ENCODE measurements at regions not wholly inside any gene's neighbourhood (a gene's known extent, or its start where the extent isn't known, plus 50 kb on each side); places are given as distances from the start of the nearest gene placed in this dataset.

DNA sequence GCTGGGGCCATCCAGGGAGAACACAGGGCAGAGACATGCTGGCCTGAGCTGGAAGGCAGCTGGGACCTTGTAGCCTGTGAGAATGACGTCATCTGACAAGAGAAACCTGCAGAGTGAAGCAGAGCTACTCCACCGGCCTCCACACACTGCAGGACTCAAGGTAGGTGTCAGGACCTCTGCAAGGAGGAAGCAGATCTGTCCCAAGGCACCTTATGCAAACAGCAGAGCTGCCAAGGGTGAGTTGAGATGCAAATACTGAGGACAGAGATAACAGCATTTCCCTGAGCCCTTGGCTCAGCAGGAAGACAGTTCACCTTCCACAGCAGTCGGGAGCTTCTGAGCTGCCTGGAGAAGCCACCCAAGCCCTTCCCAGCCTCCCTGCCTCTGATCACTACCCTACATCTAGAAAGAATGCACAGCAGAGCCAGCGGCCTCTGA, 51.9 kb upstream of the IGSF9B start:
- DNase-seq (ENCODE audit: insufficient read length) (no peak), FAIRE-seq (peak; percentile 9)
- TF ChIP-seq POLR2AphosphoS5 (IDR thresholded peaks at IDR 0.05; ENCODE audit: low read depth, low read length) (no peak), TAF1 (IDR thresholded peaks at IDR 0.05; ENCODE audit: borderline replicate concordance, low read depth, low read length) (no peak), POLR2A (IDR thresholded peaks at IDR 0.05; ENCODE audit: low read depth, low read length) (no peak)

DNA sequence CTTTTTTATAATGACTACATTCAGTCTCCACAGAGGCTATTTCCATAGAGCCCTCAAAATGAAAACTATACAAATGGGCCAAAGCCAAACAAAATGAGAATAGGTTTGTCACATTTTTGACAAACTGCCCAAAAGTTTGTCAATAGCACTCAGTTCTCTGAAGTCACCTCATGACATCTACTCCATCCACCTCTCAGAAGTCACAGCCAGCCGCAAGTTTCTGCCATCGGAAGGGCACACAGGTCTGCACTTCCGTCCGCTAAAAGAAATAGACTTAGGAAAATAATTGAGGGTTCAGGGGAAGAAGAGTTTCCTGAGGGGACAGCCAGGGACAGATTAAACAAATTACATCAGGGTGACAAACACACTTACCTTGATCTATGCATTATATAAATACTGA, 55.4 kb upstream of the JAM3 start:
- FAIRE-seq (no peak), DNase-seq (ENCODE audit: insufficient read length) (no peak)
- TF ChIP-seq POLR2AphosphoS5 (IDR thresholded peaks at IDR 0.05; ENCODE audit: low read depth, low read length) (no peak), POLR2A (IDR thresholded peaks at IDR 0.05; ENCODE audit: low read depth, low read length) (no peak), TAF1 (IDR thresholded peaks at IDR 0.05; ENCODE audit: borderline replicate concordance, low read depth, low read length) (no peak)

DNA sequence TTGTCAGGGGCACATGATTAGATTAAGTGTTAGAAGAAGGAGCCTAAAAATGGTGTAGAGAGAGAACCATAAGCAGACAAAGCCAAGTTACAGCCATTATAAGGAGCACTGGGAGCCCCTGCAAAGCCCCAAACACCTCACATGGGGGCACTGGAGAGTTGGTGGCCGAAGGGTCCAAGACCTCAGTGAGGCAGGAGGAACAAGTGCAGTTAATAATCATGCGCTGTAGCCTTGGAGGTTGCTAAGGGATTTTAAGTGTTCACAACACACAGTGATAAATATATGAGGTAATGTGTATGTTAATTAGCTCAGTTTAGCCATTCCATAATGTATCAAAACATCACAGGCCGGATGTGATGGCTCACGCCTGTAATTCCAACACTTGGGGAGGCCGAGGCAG, 54.4 kb upstream of the JAM3 start:
- FAIRE-seq = no peak
- TF ChIP-seq TAF1 (IDR thresholded peaks at IDR 0.05; ENCODE audit: borderline replicate concordance, low read depth, low read length) (no peak), POLR2A (IDR thresholded peaks at IDR 0.05; ENCODE audit: low read depth, low read length) (no peak), POLR2AphosphoS5 (IDR thresholded peaks at IDR 0.05; ENCODE audit: low read depth, low read length) (no peak)
- no peak for DNase-seq (ENCODE audit: insufficient read length)

DNA sequence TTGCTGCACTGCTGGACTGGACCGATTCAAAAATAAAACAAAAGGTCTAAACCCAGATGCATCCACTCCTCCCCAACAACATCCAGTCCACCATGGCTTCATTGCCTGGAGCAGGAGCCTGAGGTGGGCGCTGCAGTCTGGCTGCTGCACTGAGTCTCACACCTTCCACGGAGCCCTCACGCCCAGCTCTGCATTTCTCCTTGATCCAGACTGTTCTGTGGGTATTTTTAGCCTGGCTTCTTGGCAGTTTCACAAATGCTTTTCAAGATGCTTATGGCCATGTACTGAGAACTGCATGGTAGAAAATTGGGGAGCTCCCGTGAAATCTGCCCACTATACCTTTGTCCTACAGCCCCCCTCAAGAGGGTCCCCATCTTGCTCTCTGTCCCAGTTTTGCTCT, 53.3 kb upstream of the JAM3 start:
- TF ChIP-seq POLR2AphosphoS5 (IDR thresholded peaks at IDR 0.05; ENCODE audit: low read depth, low read length) = no peak
- no peak for TF ChIP-seq TAF1 (IDR thresholded peaks at IDR 0.05; ENCODE audit: borderline replicate concordance, low read depth, low read length)
- no peak for TF ChIP-seq POLR2A (IDR thresholded peaks at IDR 0.05; ENCODE audit: low read depth, low read length)
- DNase-seq (ENCODE audit: insufficient read length) (no peak), FAIRE-seq (no peak)

DNA sequence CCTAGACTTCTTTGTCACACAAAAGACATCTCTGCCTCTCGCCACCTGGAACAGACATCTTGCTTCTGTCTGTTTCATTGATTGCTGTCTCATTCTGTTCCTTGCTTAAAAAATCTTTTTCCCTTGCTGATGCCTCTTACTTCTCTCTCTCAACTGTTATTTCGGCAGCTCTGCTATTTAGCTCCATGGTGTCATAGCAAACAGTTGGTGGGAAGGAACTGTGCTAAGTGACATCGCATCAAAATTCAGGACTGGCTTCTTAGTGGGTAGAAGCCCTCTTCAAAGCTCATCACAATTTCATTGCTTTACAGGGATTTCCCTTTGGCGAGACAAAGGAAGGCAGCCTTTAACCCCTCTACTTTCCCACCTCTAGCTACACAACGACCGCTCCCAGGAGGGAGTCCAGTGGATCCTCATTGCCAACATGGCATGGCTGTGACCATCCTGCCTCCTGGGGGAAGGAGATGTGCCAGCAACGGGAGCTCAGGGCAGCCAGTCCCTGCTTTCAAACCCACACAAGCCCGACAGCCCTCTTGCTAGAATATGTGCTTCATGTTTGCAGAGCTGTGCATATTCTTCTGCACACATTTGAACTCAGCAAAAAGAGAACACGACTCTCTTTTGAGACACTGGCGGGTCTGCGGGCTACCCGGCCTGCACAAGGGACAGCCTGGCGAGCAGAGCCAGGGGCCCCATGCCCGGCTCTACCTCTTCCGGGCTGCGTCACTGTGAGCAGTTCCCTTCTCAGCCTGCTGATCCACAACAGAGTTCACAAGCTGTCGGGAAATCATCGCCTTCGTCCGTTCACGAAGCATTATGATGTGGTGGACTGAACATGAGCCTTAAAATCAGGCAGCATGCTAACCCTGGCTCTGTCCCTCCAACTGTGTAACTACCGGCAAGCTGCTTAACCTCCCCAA, 51.1 kb upstream of the JAM3 start:
- DNase-seq (ENCODE audit: insufficient read length) (no peak), FAIRE-seq (no peak)
- TF ChIP-seq POLR2AphosphoS5 (IDR thresholded peaks at IDR 0.05; ENCODE audit: low read depth, low read length) (no peak), POLR2A (IDR thresholded peaks at IDR 0.05; ENCODE audit: low read depth, low read length) (no peak), TAF1 (IDR thresholded peaks at IDR 0.05; ENCODE audit: borderline replicate concordance, low read depth, low read length) (no peak)

Data from GM12892 (cell line).